ENCODE measurements at regions not wholly inside any gene's neighbourhood (a gene's known extent, or its start where the extent isn't known, plus 50 kb on each side); places are given as distances from the start of the nearest gene placed in this dataset.
A peak's percentile ranks its signal among the peaks of the same experiment; 100 is the strongest.

DNA sequence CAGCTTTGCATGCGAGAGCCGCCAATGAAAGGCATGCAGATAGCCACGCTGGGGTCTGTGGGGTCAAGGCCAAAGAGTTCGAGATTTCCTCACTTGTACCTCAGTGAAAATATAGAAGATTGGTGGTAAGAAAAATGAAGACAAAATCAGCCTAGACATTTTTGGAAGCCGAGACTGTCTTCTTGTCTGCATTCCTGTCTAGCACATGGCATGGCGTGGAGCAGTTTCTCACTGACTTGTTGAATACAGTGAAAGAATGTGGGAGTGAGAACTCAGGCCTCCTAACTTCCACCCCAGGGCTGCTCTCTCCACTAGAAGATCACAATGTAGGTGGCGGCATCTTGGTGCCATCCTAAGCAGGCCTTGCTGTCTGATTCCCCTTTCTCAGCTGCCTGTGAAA, 740.8 kb upstream of the HS6ST1 start:
- DNase-seq: no peak

DNA sequence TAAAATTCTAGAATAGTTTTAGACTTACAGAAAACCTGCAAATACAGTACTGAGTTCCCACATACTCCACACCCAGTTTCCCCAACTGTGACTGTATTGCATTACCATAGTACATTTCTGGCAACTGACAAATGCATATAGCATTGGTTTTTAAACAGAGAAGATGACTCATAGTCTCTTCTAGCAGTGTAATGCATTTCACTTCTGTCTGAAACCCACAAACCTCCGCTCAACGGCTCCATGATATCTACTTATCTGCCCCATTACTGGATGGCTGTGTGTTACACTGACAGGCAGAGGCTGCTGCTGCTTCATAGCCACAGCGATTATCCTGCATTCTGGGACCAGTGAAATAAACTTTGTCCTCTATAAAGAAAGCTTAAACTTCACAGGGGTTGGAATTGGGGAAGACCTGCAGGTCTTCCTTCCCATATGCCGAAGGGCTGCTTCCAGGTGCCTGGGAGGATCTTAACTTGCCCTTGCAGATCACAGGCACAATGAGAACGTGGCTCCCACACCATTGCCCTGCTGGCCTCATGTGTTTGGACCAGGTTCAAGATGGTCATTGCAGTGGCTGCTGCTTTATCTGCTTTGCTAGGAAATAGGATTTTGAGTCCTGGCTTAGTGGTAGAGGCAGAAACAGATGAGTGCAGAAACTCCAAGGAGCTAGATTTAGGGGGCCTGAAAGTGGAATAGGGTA, 742.6 kb upstream of the HS6ST1 start:
- no peak for DNase-seq

DNA sequence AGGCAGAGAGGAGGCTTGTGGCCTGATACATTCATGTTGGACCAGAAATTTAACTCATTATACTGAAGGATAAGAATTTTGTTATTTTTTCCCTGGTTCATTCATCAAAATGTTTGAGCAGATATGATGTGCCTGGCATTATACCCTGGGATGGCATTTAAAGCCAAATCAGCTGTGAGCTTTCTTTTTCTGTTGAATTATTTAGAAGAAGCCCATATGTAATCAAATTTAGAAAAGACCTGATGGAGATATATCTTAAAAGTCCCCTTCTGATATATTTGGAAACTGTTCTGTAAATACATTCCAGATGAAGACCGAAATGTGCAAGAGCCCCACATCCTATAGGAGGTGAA, 743.1 kb upstream of the HS6ST1 start:
- DNase-seq: no peak

DNA sequence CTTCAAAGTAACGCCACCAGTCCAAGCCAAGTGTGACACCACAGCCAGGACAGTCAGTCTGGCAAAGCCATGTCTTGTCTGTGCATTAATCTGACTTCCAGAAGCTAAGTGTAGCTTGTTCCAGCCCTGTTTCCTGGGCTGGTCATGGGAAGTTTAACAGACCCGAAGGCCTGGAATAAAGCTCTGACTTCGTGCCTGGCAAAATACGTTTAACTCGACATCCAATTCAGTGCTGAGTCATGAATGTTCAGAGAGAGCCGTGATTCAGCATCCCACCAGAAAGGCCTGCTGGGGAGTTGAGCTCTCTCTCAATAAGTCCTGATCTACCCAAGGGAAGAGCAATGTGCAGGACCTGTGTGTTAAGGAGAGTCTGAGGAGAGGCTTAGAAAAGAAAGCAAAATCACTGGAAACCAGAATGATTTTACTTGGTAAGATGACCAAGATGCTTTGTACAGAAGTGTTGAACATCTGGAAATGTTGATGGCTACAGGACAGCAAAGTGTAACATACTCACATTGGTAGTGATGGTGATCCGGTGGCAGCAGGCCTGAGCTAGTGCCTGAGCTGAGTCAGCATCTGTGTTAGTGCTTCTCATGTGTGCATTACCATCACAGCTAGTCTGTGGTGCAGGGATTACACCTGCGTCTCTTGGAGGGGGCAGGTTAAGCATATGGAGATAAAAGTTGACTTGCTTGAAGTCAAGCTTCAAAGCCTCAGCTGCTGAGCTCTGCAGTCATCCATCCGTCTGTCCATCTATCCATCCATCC, 743.7 kb upstream of the HS6ST1 start:
- DNase-seq: no peak

DNA sequence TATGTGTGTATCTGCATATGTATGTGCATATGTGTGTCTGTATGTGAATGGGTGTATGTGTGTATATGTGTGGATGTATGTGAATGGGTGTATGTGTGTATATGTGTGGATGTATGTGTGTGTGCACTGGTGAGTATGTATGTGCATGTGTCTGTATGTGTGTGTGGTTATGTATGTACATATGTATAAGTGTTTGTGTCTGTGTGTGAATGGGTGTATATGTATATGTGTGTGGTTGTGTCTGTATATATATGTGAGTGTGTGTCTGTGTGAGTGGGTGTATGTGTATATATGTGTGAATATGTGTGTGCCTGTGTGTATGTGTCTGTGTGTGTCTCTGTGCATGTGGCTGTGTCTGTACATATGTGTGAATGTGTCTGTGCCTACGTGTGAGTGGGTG, 748.4 kb upstream of the HS6ST1 start:
- no peak for DNase-seq

DNA sequence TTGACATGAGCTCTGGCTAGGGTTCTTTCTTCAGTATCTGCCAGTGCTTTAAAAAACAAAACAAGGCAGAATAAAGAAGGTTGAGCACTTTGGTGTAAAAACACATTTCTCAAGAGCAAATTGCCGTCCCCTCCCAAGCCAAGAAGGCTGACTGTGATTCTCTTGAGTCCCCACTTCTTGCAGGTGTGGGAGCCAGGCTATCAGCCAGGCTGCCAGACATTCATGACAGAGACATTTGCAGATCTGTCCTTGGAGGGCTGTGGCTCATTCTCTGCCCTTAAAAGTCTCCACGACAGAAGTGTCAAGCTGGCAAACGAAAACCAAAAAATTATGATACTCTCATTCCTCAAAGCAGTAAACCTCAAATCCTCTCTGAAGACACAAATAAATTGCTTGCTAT, 749.3 kb upstream of the HS6ST1 start:
- DNase-seq: no peak

DNA sequence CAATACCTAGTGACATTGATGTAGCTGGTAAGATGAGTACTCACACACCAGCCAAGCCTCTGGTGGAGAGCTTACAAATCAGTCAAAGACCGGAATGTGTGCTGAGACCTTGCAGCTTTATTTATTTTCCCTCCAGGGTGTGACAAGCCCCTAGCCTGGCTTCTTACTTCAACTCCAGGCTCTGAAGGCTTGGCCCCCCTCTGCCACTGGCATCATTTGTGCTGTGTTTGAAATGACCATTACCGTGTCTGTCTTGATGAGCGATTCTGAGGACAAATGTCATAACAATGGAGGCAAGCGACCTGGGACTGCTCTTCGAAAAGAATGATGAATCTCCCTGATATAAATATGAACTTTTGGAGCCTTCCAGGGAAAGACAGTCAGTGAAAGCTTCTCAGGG, 749.9 kb upstream of the HS6ST1 start:
- DNase-seq: no peak

DNA sequence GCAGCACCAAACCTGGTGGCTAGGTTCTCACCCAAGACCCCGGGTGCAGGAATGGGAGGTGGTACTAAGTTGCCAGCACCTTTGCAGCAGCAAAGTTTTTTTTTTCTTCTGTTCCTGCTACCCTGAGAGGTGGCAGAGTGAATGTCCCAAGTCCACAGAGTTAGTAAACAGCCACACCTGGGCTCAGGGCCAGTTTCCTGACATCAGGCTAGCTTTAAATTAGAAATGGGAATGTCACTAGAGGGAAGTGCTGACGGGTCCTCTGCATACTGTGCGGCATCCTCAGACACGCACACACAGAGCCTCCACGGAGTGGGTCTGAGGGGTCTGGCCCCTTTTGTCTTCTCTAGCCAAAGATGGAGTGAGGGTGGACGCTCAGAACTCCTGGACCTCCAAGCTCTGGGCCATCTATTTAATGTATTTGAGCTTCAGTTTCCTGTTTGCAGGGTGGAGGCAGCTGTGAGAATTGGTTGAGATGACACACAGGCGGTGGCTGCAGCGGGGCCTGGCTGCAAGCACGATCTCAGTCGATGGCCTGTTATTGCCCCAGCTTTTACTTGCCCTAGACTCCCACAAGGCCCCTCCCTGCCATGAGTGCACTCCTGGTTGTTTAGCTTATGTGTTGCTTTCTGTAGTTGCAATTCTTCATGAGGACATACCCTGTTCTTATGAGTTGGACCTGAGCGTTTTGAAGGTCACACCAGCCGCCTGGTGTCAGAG, 751.4 kb upstream of the HS6ST1 start:
- peak; percentile 42 for DNase-seq

DNA sequence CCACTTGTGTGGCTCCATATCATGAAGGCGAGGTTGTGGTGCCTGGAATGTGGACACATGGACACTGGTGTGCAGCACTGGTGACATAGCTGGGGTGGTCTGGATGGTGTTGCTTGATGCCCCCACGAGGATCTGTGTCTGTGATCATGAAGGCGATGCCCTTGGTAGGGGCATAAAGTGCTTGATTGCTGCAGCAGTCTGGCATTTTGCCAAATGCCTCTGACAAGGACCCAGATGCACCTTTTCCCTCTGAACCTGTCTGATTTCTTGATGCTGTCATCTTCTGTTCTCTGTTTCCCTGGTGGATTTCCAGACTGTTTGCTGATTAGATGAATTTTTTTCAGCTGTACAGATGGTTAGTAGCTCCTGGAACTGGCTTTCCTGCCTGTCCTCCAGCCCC, 752.0 kb upstream of the HS6ST1 start:
- DNase-seq: peak; percentile 42

DNA sequence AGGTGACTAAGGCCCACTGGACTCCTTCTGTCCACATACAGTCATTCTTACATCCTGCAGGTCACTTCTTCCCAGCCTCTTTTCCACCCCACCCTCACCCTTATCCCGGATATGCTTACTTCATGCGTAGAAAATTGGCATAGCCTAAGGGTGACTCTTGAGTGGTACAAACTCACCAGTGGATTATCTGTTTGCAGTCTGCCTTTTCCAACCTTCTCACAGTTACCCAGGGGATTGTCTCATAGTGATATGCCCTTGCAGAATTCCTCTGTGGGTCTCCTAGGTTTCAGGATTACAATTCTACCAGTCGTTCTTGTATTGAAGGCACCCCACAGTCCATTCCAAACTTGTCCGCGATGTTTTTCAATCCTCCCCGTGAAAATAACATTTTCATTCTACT, 752.9 kb upstream of the HS6ST1 start:
- DNase-seq: no peak

DNA sequence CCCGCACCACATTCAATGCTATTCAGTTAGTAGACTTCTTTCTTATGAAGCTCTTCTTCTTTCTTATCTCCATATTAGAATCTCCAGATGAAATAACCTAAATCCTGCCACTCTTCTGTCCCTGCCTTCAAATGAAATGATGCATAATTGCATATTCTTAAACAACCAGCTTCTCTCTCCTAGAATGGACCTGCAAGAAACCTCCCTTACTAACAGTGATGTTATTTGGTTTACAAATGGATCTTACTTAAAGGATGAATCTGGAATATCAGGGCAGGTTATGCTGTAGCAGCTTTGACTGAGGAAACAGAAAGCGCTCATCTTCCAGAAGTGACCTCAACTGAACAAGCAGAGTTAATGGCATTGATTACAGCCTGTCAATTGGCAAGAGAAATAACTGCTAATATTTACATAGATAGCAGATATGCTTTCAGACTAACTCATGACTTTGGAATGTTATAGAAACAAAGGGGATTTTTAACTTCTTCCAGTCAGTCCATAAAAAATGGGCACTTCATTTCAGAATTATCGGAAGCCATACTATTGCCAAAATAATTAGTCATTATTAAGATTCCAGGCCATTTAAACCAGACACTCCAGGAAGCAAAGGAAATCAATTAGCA, 755.7 kb upstream of the HS6ST1 start:
- no peak for DNase-seq

DNA sequence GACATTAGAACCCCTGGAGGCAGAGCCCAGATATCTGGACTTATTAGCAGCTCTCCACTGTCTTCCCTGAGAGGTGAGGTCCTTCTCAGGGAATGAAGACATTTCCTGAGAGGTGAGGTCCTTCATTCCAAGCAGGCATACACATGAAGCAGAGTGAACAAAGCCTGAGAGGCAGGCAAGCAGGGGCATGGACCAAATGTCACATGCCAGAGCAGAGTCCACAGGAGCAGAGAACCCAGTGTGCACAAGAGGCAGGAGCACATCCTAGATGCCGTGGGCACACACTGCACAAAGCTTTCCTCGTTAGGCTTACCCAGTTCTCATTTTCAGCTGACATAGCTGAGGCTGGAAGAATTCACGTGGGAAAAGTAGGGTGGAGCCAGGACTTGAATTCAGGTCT, 759.9 kb upstream of the HS6ST1 start:
- no peak for DNase-seq

DNA sequence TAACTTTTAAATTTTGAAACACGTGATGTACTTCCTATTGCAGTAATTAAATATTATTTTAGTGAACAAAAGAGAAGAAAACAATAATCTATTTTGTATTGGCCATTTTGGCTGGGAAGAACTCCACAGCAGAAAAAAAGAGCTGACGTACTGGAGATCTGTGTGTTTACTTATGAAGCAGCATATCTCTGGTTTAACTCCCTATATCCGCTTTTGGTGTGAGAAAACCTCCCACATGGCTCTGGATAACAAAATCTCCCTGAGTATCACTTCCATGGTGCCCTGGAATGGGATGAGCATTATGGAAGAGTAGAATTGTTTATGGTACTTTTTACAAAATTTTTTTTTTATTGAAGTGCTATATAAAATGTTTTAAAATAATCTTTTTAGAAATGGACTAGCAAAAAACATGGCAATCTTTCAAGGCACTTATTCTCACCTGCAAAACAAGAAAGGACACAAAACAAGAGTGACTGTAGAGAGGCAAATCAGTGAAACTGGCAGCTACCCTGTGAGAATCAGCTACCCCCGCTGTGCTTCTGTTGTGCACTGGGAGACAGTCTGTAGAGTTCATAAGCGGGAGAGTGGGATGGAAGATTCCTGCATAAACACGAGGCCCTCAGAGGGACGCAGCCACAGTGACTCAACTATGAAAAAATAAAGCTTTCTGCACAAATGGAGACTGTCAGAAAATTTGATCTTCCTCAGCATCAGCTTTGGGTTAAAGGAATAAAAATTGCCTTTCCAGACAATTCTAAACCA, 762.2 kb upstream of the HS6ST1 start:
- DNase-seq: no peak

DNA sequence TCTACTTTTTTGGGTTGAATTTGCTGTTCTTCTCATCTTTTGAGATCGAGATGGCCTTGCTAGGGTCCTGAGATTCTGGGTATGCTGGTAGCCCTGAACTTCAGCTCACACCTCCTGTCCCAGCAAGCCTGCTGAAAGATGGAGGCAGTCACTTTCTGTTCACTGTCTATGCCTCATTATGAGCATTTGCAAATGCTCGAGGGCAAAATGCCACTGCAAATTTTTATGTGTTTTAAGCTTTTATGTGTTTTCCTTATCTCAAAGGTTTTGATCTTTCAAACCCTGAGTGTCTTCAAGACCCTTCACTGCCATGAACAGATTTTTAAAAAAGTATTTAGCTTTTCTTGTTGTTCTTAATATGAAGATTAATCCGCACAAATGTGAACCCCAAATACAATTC, 766.7 kb upstream of the HS6ST1 start:
- no peak for DNase-seq

DNA sequence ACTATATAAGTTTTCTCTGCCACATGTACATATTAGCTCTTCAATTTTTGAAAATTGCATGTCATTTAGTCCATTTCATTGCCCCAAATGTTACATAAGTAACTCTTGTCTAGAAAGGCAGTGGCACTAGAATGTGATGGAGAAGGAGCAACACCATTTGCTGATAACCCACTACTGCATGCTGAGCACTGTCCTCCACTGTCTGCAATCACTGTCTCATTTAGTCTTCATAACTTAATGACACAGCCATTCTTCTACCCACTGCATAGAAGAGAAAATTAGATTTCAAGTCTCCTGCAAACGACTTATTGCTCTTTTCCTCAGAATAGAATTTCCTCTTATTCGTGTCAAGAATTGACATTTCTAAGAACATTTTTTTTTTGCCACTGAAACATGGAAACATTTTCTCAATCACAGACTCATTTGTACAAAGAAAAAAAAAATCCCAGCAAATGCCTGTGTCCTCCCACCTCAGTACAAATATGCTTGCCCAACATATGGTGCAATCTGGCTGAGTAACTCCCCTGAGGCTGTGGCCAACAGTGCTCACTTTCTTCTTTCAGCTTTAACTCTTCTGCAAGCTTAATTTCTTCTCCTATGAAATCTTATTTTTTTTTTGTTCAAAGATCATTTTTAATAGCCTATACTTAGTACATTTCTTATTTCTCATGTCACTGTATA, 768.6 kb upstream of the HS6ST1 start:
- DNase-seq: no peak

DNA sequence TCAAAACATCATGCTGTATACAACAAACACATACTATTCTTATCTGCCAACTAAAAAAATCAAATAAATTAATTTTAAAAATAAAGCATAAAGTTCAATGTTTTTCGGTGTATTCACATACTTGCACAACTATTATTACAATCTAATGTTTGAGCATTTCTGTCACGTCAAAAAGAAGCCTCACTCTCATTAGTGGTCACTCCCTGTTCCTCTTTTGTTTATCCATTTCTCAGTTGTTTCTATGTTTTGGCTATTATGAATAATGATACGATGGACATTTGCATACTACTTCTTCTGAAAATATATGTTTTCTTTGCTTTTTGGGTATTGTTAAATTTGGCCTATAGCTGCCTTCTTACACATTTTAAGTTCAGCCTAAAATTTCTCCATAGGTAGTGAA, 773.0 kb upstream of the HS6ST1 start:
- DNase-seq: no peak

DNA sequence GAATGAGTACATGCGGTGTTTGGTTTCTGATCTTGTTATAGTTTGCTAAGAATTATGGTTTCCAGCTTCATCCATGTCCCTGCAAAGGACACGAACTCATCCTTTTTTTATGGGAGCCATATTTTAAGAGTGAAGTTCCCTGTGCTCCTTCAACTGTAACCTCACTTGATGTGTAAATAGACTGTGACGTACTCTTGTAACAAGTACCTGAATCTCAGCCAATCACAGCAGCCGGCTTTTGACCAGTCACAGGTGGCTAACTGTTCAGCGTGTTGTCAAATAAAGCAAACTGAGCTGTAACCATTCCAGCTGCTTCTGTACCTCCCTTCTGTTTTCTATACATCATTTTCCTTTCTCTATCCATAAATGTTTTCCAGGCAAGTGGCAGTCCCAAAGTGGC, 774.3 kb upstream of the HS6ST1 start:
- DNase-seq: peak; percentile 97

DNA sequence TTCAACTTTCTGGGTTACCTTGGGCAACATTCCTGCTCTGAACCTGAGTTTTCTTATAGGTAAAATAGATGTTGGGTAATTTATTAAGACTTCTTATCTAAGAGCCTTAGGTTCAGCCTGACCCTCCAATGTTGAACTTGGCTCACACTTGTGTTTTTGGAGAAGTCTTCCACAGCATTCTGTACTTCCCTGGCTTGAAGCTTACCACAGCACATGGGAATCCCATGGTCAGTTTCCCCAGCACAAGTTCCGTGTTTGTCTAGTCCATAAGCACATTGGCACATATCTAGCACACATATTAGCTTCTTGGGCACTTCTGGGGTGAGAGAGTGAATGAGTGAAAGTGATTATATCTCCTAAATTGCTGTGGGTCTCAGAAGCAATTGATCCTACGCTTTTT, 782.5 kb upstream of the HS6ST1 start:
- DNase-seq: no peak

DNA sequence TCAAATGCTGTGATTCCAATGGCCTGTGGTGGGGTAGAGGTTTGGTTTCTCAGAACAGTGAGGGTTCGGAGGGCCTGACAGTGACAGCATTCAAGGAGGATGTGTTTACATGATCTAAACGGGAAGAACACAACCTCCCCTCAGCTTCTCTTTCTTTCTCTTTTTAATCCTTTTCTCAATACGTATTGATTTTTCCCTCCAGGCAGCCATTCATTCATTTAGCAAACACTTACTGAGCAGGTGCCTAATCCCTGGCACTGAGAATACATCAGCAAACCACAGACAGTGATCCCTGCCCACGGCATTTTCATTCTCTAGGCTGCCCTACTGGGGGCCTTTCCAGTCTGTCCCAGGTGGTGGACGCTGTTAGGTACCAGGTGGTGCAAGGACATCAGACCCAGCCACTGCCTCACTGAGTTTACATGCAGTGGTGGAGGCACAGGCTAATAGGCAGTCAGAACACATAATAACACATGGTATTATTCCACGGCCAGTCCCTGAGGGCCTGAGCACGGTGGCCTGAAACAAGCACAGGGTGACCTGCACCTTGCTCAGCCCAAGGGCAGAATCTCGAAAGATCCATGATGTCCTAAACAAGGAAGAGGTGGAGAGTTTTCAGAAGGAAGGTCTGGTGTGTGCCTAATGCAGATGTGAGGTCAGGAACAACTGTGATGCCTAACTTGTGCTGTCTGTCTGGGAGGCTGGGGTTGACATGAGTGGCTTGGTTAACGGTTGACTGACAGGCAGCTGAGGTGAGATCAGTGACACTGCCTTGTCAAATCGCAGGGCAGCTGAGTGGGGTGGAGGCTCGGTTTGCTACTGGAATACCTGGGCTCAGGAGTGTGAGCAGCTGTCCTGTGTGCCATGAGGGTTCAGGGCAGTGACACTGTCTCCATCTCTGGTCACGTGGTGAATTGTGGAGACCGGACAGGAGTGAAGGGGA, 785.5 kb upstream of the HS6ST1 start:
- peak; percentile 68 for DNase-seq

DNA sequence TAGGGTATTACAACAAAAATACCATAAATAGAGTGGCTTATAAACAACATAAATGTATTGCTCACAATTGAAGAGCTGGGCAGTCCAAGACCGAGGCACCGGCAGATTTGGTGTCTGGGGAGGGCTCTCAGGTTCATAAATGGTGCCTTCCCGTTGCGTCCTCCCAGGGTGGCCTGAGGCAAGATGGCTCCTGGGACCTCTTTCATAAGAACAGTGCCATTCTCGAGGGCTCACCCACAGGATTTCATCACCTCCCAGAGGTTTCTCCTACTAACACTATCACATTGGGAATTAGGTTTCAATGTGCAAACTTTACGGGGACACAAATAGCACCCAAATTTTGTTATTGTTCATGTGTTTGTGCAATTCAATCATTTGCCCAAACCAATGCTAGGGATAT, 793.5 kb upstream of the HS6ST1 start:
- DNase-seq: no peak

DNA sequence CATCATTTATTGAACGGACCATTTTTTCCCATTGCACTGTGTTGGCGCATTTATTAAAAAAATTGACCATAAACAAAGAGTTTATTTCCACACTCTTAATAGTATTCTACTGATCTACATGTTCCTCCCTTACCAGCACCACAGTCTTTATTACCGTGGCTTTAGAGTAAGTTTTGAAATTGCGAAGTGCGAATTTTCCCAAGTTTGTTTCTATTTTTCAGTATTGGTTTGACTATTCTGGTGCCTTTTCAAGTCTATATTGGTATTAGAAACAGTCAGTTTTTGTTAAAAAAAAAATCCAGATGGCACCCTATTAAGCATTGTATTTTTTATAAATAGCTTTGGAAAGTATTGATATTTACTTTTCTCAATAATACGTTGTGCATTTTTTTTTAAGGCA, 795.1 kb upstream of the HS6ST1 start:
- DNase-seq: no peak

Data from NCI-H510A treated with DMSO at 0.1 percent for 48 hours (cell line).